ENCODE measurements at regions not wholly inside any gene's neighbourhood (a gene's known extent, or its start where the extent isn't known, plus 50 kb on each side); places are given as distances from the start of the nearest gene placed in this dataset.

DNA sequence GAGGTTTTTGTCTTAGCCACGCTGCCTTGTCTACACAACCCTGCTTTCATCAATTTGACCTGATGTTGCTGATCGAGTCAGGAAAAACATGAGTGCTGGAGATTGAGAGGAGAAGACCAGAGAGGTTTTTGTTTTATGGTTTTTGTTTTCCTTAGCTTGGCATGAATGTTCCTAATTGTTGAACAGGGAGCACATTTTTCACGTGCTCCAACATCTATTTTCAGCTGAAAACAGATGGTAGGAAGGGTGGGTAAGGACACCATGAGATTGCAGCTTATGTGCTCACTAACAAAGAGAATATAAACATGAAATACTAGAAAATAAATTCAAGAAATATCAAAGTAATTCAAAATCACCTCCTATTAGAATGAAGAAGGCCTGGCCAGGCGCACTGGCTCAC lies 79.9 kb upstream of the LMCD1 start:
- TF ChIP-seq, protein P1, sequence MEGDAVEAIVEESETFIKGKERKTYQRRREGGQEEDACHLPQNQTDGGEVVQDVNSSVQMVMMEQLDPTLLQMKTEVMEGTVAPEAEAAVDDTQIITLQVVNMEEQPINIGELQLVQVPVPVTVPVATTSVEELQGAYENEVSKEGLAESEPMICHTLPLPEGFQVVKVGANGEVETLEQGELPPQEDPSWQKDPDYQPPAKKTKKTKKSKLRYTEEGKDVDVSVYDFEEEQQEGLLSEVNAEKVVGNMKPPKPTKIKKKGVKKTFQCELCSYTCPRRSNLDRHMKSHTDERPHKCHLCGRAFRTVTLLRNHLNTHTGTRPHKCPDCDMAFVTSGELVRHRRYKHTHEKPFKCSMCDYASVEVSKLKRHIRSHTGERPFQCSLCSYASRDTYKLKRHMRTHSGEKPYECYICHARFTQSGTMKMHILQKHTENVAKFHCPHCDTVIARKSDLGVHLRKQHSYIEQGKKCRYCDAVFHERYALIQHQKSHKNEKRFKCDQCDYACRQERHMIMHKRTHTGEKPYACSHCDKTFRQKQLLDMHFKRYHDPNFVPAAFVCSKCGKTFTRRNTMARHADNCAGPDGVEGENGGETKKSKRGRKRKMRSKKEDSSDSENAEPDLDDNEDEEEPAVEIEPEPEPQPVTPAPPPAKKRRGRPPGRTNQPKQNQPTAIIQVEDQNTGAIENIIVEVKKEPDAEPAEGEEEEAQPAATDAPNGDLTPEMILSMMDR (IDR thresholded peaks at IDR 0.05): no peak
- TF ChIP-seq POLR2A (IDR thresholded peaks at IDR 0.05): no peak

Measured in heart left ventricle (tissue), 13 donors.